IMR-90 (cell line): ENCODE measurements at regions not wholly inside any gene's neighbourhood (a gene's known extent, or its start where the extent isn't known, plus 50 kb on each side); places are given as distances from the start of the nearest gene placed in this dataset.

Experiments
- ATAC-seq: fragments of 200-7000 bp; cut with Tn5 transposase; 2 replicates; pipeline ENCODE4 v1.9.1; 2020; ENCODE audit warnings: low read depth, mild to moderate bottlenecking, moderate library complexity
- BruUV-seq: library from RNA; stranded (reverse); fragments of 400-500 nt; replicated peaks from 2 replicates; lab custom pipeline; 2021; lab: Mats Ljungman, UMichigan
- CTCF ChIA-PET: fragments of 300-600 bp; formaldehyde crosslinking; extraction: SDS; loops from one replicate; lab custom pipeline; 2021; ENCODE audit warnings: antibody characterized with exemption; lab: Yijun Ruan, JAX
- POLR2A ChIA-PET: fragments of 300-600 bp; sonication (Branson Sonifier 250); formaldehyde crosslinking; loops from one replicate; lab custom pipeline; 2022; ENCODE audit warnings: antibody characterized with exemption; ENCODE audit not compliant: unreplicated experiment; lab: Charles Lee
- DNase-seq: peaks from one replicate; pipeline ENCODE4 v3.0.0; 2013
- H2AFZ ChIP-seq: replicated peaks from 2 replicates; pipeline ENCODE3; 2013; ENCODE audit warnings: low read length, mild to moderate bottlenecking; ENCODE audit not compliant: poor library complexity
- H2AK5ac ChIP-seq: 2 replicates; pipeline ENCODE4 v1.6.1; 2013; ENCODE audit warnings: low read depth, low read length, inconsistent platforms
- H2AK9ac ChIP-seq: replicated peaks from 2 replicates; pipeline ENCODE3; 2013; ENCODE audit warnings: mild to moderate bottlenecking, low read depth, low read length, moderate library complexity; ENCODE audit not compliant: poor library complexity
- H2BK120ac ChIP-seq: 2 replicates; pipeline ENCODE4 v1.6.1; 2013; ENCODE audit warnings: low read depth, low read length, inconsistent platforms
- H2BK15ac ChIP-seq: 3 replicates; pipeline ENCODE4 v1.6.1; 2013; ENCODE audit warnings: low read depth, low read length, inconsistent platforms
- H2BK20ac ChIP-seq: 2 replicates; pipeline ENCODE4 v1.6.1; 2013; ENCODE audit warnings: low read depth, mild to moderate bottlenecking, inconsistent platforms, low read length, moderate library complexity
- H2BK5ac ChIP-seq: 2 replicates; pipeline ENCODE4 v1.6.1; 2013; ENCODE audit warnings: mild to moderate bottlenecking, low read depth, low read length, inconsistent platforms; ENCODE audit not compliant: poor library complexity, severe bottlenecking
- H3K14ac ChIP-seq: replicated peaks from 2 replicates; pipeline ENCODE4 v1.6.1; 2013; ENCODE audit warnings: low read depth, low read length, inconsistent platforms
- H3K18ac ChIP-seq: 2 replicates; pipeline ENCODE4 v1.6.1; 2013; ENCODE audit warnings: low read depth, low read length, control low read depth
- H3K23ac ChIP-seq: 2 replicates; pipeline ENCODE4 v1.6.1; 2013; ENCODE audit warnings: low read depth, low read length, inconsistent platforms
- H3K27ac ChIP-seq: 2 replicates; pipeline ENCODE4 v1.5.1; 2013; ENCODE audit warnings: mild to moderate bottlenecking, control low read depth, low read length; ENCODE audit not compliant: insufficient read depth
- H3K27me3 ChIP-seq: 2 replicates; pipeline ENCODE4 v1.6.1; 2013; ENCODE audit warnings: low read length; ENCODE audit not compliant: control insufficient read depth, insufficient read depth
- H3K36me3 ChIP-seq: 2 replicates; pipeline ENCODE4 v1.6.1; 2013; ENCODE audit warnings: low read length, mixed read lengths; ENCODE audit not compliant: control insufficient read depth, insufficient read depth
- H3K4ac ChIP-seq: 2 replicates; pipeline ENCODE4 v1.6.1; 2013; ENCODE audit warnings: low read depth, low read length, inconsistent platforms
- H3K4me1 ChIP-seq: 2 replicates; pipeline ENCODE4 v1.6.1; 2013; ENCODE audit warnings: low read length, mixed read lengths; ENCODE audit not compliant: control insufficient read depth, insufficient read depth
- H3K4me2 ChIP-seq: 2 replicates; pipeline ENCODE4 v1.6.1; 2013; ENCODE audit warnings: low read depth, mild to moderate bottlenecking, control low read depth, low read length, moderate library complexity
- H3K4me3 ChIP-seq: 2 replicates; pipeline ENCODE4 v1.5.1; 2013; ENCODE audit warnings: low read depth, mild to moderate bottlenecking, control low read depth, low read length, moderate library complexity; ENCODE audit not compliant: insufficient read depth
- H3K56ac ChIP-seq: 2 replicates; pipeline ENCODE4 v1.6.1; 2013; ENCODE audit warnings: low read length, inconsistent platforms; ENCODE audit not compliant: insufficient read depth; ENCODE audit errors: extremely low read depth
- H3K79me1 ChIP-seq, 2 experiments: 2 replicates each; pipeline ENCODE4 v1.6.1; 2013; ENCODE audit warnings: low read length in 2 of 2, inconsistent platforms in 1 of 2, low read depth in 1 of 2
- H3K9ac ChIP-seq: 2 replicates; pipeline ENCODE4 v1.6.1; 2013; ENCODE audit warnings: low read depth, low read length, control low read depth
- H3K9me1 ChIP-seq: 2 replicates; pipeline ENCODE4 v1.6.1; 2013; ENCODE audit warnings: low read length, inconsistent platforms; ENCODE audit not compliant: insufficient read depth
- H3K9me3 ChIP-seq: 2 replicates; pipeline ENCODE4 v1.6.1; 2013; ENCODE audit warnings: low read length; ENCODE audit not compliant: control insufficient read depth, insufficient read depth
- H4K20me1 ChIP-seq: 2 replicates; pipeline ENCODE4 v1.6.1; 2013; ENCODE audit warnings: low read length, inconsistent platforms; ENCODE audit not compliant: insufficient read depth
- H4K5ac ChIP-seq: 2 replicates; pipeline ENCODE4 v1.6.1; 2013; ENCODE audit warnings: mild to moderate bottlenecking, low read depth, low read length, control low read depth
- H4K8ac ChIP-seq, 2 experiments: 2 replicates each; pipeline ENCODE4 v1.6.1; 2013; ENCODE audit warnings: low read depth in 2 of 2, low read length in 2 of 2, control low read depth in 1 of 2, inconsistent platforms in 1 of 2
- H4K91ac ChIP-seq: 2 replicates; pipeline ENCODE4 v1.6.1; 2013; ENCODE audit warnings: low read depth, low read length, inconsistent platforms; ENCODE audit not compliant: insufficient read depth
- CEBPB ChIP-seq: IDR thresholded peaks from 2 replicates; pipeline ENCODE4 v1.6.1; 2012; ENCODE audit warnings: low read depth, low read length, improper control_type of control experiment
- CHD1 ChIP-seq: IDR thresholded peaks from 2 replicates; pipeline ENCODE4 v1.6.1; 2012; ENCODE audit warnings: low read depth, low read length, improper control_type of control experiment
- FOS ChIP-seq: fragments of 150-350 bp; IDR thresholded peaks from 2 replicates; pipeline ENCODE4 v1.6.1; 2016; ENCODE audit warnings: low read depth, low read length
- MAFK ChIP-seq: IDR thresholded peaks from 2 replicates; pipeline ENCODE4 v1.6.1; 2012; ENCODE audit warnings: low read depth, low read length, improper control_type of control experiment
- MAZ ChIP-seq: IDR thresholded peaks from 2 replicates; pipeline ENCODE4 v1.6.1; 2012; ENCODE audit warnings: low read depth, mild to moderate bottlenecking, low read length, improper control_type of control experiment, moderate library complexity, borderline replicate concordance
- NFE2L2 ChIP-seq: fragments of 150-350 bp; IDR thresholded peaks from 2 replicates; pipeline ENCODE4 v1.6.1; 2016; ENCODE audit warnings: low read depth, mild to moderate bottlenecking, low read length
- RAD21 ChIP-seq: IDR thresholded peaks from 2 replicates; pipeline ENCODE4 v1.6.1; 2012; ENCODE audit warnings: low read length, improper control_type of control experiment
- RFX5 ChIP-seq: IDR thresholded peaks from 2 replicates; pipeline ENCODE4 v1.8.0; 2012; ENCODE audit warnings: low read depth, mild to moderate bottlenecking, low read length, moderate library complexity
- SMC3 ChIP-seq: fragments of 150-350 bp; IDR thresholded peaks from 2 replicates; pipeline ENCODE4 v1.6.1; 2016; ENCODE audit warnings: low read depth, mild to moderate bottlenecking, antibody characterized with exemption, low read length, moderate library complexity
- WGBS, 2 experiments: methylation state at CpG; one replicate each; pipeline versions ENCODE4 v1.1.5 to v1.1.7; 2013; ENCODE audit warnings: missing lambda C conversion rate in 2 of 2; ENCODE audit not compliant: insufficient read length in 1 of 2; ENCODE audit errors: extremely low coverage in 2 of 2; 5-methylcytosine and 5-hydroxymethylcytosine counted together
- dilution Hi-C: fragments of 300-500 bp; cut with HindIII; formaldehyde crosslinking; loops from one replicate; pipeline ENCODE4 v1.14.3; 2018; ENCODE audit warnings: low sequenced_read_pairs; ENCODE audit not compliant: unreplicated experiment
- in situ Hi-C: fragments of 300-500 bp; cut with MboI; formaldehyde crosslinking; loops from 3 replicates; pipeline ENCODE4 v1.14.3; 2019; ENCODE audit warnings: low sequenced_read_pairs, inconsistent platforms, mixed read lengths
- intact Hi-C: fragments of 100-400 bp; cut with micrococcal nuclease; formaldehyde crosslinking; loops from 2 replicates; pipeline ENCODE4 v1.10.0; 2022

DNA sequence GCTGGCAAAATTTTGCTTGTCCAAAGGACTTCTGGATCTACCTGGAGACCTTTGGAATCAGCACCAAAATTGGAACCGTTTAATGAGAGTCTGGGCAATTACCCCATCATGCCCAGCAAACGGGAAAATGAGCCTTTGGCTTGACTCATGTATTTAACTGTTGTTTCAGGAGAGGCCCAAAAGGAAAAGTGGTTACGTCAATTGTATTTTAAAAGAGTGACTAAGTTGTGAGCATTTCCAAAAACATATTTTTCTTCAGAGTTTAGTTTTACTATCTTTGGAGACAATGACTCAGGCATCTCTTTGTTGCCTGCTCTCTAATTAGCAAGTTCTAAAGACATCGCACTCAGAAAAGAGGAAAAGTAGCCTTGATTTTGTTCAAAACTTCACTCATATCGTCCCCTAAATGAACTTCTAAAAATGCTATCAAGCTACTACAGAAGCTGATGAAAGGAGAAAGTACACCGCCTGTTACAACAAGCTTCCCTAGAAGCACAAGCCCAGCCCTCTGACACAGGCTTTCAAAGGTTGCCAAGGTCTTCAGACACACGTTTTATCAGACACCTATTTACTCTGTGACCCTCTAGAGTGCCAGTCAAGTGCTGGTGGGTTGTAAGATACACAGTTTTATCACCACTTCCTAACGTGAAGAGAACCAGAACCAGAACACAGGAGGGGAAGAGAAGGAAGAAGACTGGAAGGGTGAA lies 146.2 kb downstream of the TBX18 start:
- Histone ChIP-seq H4K91ac (peak overlapping the region; percentile 97), H3K18ac (peak overlapping the region; percentile 99), H4K20me1 (no peaks in the 10 kb centered on the region), H4K8ac (peak overlapping the region; percentile 96 to 98), H2BK15ac (peak overlapping the region; percentile 97; the same call in 2 of the 3 replicates), H3K9me1 (no peaks in the 10 kb centered on the region), H2AFZ (peak overlapping the region; percentile 78), H3K4me2 (peak overlapping the region; percentile 66), H3K4me3 (no peak overlapping the region), H3K9me3 (no peaks in the 10 kb centered on the region), H2BK20ac (peak overlapping the region; percentile 99), H2BK5ac (peak overlapping the region; percentile 99), H3K27ac (peak overlapping the region; percentile 93), H3K14ac (peak overlapping the region; percentile 91), H2AK5ac (peak overlapping the region; percentile 89), H3K27me3 (no peaks in the 10 kb centered on the region), H3K4me1 (peaks cover 3% of the 10 kb centered on the region; the same call in 1 of the 2 replicates), H3K36me3 (no peaks in the 10 kb centered on the region), H2AK9ac (peak overlapping the region; percentile 77), H3K79me1 (no peaks in the 10 kb centered on the region), H2BK120ac (peak overlapping the region; percentile 100), H3K56ac (peak overlapping the region; percentile 97), H4K5ac (peak overlapping the region; percentile 96), H3K9ac (peak overlapping the region; percentile 69), H3K23ac (peak overlapping the region; percentile 87), H3K4ac (peak overlapping the region; percentile 97)
- no TSS peak for BruUV-seq
- ChIA-PET CTCF (no interaction called here), POLR2A (no interaction called here)
- DNase-seq (peak; percentile 90), ATAC-seq (peak; percentile 75)
- WGBS, 2 experiments = no CpG with 5 or more reads among the region's 8 CpGs
- intact Hi-C loops = no loop called here
- in situ Hi-C loops = no loop called here
- TF ChIP-seq SMC3 (no peak), RFX5 (no peak), CEBPB (peak; percentile 52; the same call in 1 of the 2 replicates), FOS (peak; percentile 65), RAD21 (no peak), CHD1 (no peak), MAZ (no peak), MAFK (0 out of 2 replicates have a peak, but pooled peaks have one; percentile 1), NFE2L2 (peak; percentile 53)
- dilution Hi-C loops = no loop called here
